ENCODE measurements at regions not wholly inside any gene's neighbourhood (a gene's known extent, or its start where the extent isn't known, plus 50 kb on each side); places are given as distances from the start of the nearest gene placed in this dataset.

DNA sequence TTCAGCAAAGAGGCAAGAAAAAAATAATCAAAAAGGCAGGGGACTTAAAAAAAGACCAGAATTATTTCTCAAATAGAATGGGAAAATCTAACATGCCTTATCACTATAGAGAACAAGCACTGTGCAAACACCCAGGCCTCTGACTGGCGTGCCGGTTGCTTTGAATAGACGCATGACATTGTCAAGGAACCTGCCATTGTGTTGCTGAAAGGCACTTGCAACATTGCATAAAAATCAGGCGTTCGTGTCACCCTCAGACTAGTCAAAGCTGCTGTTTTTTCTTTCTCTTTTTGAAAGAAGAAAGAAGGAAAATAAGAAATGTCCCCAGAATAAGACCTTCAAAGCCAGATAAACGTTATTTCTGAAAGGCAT, 549.3 kb upstream of the CADM1 start:
- Histone ChIP-seq H3K4me1 (ENCODE audit: control insufficient read depth, insufficient read depth, low read length) (no peaks in the 10 kb centered on the region), H3K36me3 (ENCODE audit: control insufficient read depth, insufficient read depth, low read length) (no peaks in the 10 kb centered on the region), H3K4me3 (ENCODE audit: low read length) (no peak overlapping the region), H3K9me3 (ENCODE audit: control insufficient read depth, insufficient read depth, low read length) (no peaks in the 10 kb centered on the region), H3K27me3 (ENCODE audit: control insufficient read depth, insufficient read depth, low read length) (no peaks in the 10 kb centered on the region), H3K27ac (ENCODE audit: low read length) (no peak overlapping the region)
- intact Hi-C loops (cut with micrococcal nuclease): no loop called here
- Mint-ChIP-seq H3K36me3 (no peaks in the 10 kb centered on the region), H3K9me3 (no peaks in the 10 kb centered on the region), H3K4me1 (no peaks in the 10 kb centered on the region), H3K27me3 (ENCODE audit: low read depth in 2 of 2) (peaks cover 6 to 7% of the 10 kb centered on the region in 2 donors), H3K4me3 (no peak overlapping the region), H3K27ac (no peak overlapping the region)
- DNase-seq (no peak), ATAC-seq (no peak)
- whole genome bisulfite sequencing (ENCODE audit: insufficient coverage): 48% methylated on average over 6 of the region's 6 CpGs
- no peak for TF ChIP-seq CTCF (IDR thresholded peaks at IDR 0.05)

- Histone ChIP-seq H3K27me3 (ENCODE audit: control insufficient read depth, insufficient read depth, low read length) (no peaks in the 10 kb centered on the region), H3K9me3 (ENCODE audit: control insufficient read depth, insufficient read depth, low read length) (no peaks in the 10 kb centered on the region), H3K4me3 (ENCODE audit: low read length) (no peak overlapping the region), H3K27ac (ENCODE audit: low read length) (no peak overlapping the region), H3K36me3 (ENCODE audit: control insufficient read depth, insufficient read depth, low read length) (no peaks in the 10 kb centered on the region), H3K4me1 (ENCODE audit: control insufficient read depth, insufficient read depth, low read length) (no peaks in the 10 kb centered on the region)
- TF ChIP-seq CTCF (IDR thresholded peaks at IDR 0.05): no peak
- WGBS (ENCODE audit: insufficient coverage): 76% methylated on average over 14 of the region's 15 CpGs
- Mint-ChIP-seq H3K27ac (no peak overlapping the region), H3K4me3 (no peak overlapping the region), H3K36me3 (no peaks in the 10 kb centered on the region), H3K27me3 (ENCODE audit: low read depth in 2 of 2) (peaks cover 6 to 7% of the 10 kb centered on the region in 2 donors), H3K9me3 (no peaks in the 10 kb centered on the region), H3K4me1 (no peaks in the 10 kb centered on the region)
- ATAC-seq (no peak), DNase-seq (no peak)
- intact Hi-C loops (cut with micrococcal nuclease): no loop called here
Observed at GRCh38 chr11:116052603-116053547, 548.7 kb upstream of the CADM1 start.

DNA sequence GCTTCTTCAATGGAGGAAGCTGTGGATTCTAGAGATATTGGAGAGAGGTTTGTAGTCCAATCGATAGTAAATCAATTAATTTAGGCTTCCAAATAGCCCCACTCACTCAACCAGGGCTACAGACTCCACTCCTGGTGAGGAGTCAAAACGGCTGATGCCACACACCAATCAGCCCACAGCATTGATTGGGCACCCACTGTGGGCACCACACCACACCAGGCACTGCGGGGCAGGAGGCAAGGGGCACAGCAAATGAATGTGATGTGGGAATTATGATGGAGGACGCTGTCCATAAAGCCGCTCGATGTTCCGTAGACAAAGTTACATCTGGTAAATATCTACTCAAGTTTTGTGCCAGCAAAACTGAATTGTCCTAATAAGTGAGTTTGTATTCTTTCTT, 547.3 kb upstream of the CADM1 start:
- Mint-ChIP-seq H3K36me3 (no peaks in the 10 kb centered on the region), H3K4me3 (no peak overlapping the region), H3K27ac (no peak overlapping the region), H3K4me1 (no peaks in the 10 kb centered on the region), H3K9me3 (no peaks in the 10 kb centered on the region), H3K27me3 (ENCODE audit: low read depth in 2 of 2) (peaks cover 6 to 7% of the 10 kb centered on the region in 2 donors)
- intact Hi-C loops (cut with micrococcal nuclease): no loop called here
- TF ChIP-seq CTCF (IDR thresholded peaks at IDR 0.05): no peak
- H3K4me1 ChIP-seq (ENCODE audit: control insufficient read depth, insufficient read depth, low read length): no peaks in the 10 kb centered on the region
- DNase-seq (no peak), ATAC-seq (no peak)
- H3K9me3 ChIP-seq (ENCODE audit: control insufficient read depth, insufficient read depth, low read length): no peaks in the 10 kb centered on the region
- H3K27me3 ChIP-seq (ENCODE audit: control insufficient read depth, insufficient read depth, low read length): no peaks in the 10 kb centered on the region
- H3K4me3 ChIP-seq (ENCODE audit: low read length): no peak overlapping the region
- 81% methylated on average over 6 of the region's 7 CpGs for WGBS (ENCODE audit: insufficient coverage)
- no peaks in the 10 kb centered on the region for H3K36me3 ChIP-seq (ENCODE audit: control insufficient read depth, insufficient read depth, low read length)
- H3K27ac ChIP-seq (ENCODE audit: low read length): no peak overlapping the region

GRCh38 chr11:116049383-116049782, 545.2 kb upstream of the CADM1 start:
- WGBS (ENCODE audit: insufficient coverage): 60% methylated on average over 1 of the region's 1 CpG
- Mint-ChIP-seq H3K4me3 (no peak overlapping the region), H3K4me1 (no peaks in the 10 kb centered on the region), H3K27ac (no peak overlapping the region), H3K9me3 (no peaks in the 10 kb centered on the region), H3K36me3 (no peaks in the 10 kb centered on the region), H3K27me3 (ENCODE audit: low read depth in 2 of 2) (no peaks in the 10 kb centered on the region)
- no peak for ATAC-seq
- H3K36me3 ChIP-seq (ENCODE audit: control insufficient read depth, insufficient read depth, low read length): no peaks in the 10 kb centered on the region
- no peak for TF ChIP-seq CTCF (IDR thresholded peaks at IDR 0.05)
- DNase-seq: no peak
- H3K9me3 ChIP-seq (ENCODE audit: control insufficient read depth, insufficient read depth, low read length): no peaks in the 10 kb centered on the region
- H3K4me3 ChIP-seq (ENCODE audit: low read length): no peak overlapping the region
- no peaks in the 10 kb centered on the region for H3K4me1 ChIP-seq (ENCODE audit: control insufficient read depth, insufficient read depth, low read length)
- intact Hi-C loops (cut with micrococcal nuclease): no loop called here
- no peak overlapping the region for H3K27ac ChIP-seq (ENCODE audit: low read length)
- H3K27me3 ChIP-seq (ENCODE audit: control insufficient read depth, insufficient read depth, low read length): no peaks in the 10 kb centered on the region
